ENCODE measurements at regions not wholly inside any gene's neighbourhood (a gene's known extent, or its start where the extent isn't known, plus 50 kb on each side); places are given as distances from the start of the nearest gene placed in this dataset.
"Not testable (repeated sequence)": the region's sequence is repeated elsewhere in the genome, so short reads cannot be mapped to it uniquely, and the experiment has no call there.

GRCh38 chr15:24352777-24353176, 322.8 kb upstream of the NPAP1 start:
- TF ChIP-seq CTCF, POLR2A (IDR thresholded peaks at IDR 0.05): not testable (repeated sequence)

Measured in uterus (tissue), 2 donors.